B cell (primary cell): ENCODE measurements at regions not wholly inside any gene's neighbourhood (a gene's known extent, or its start where the extent isn't known, plus 50 kb on each side); places are given as distances from the start of the nearest gene placed in this dataset.

Experiments used
- ATAC-seq: fragments of 200-7000 bp; cut with Tn5 transposase; one replicate; pipeline ENCODE4 v1.10.0; 2021; ENCODE audit warnings: low read depth, mild to moderate bottlenecking, moderate number of reproducible peaks, moderate library complexity
- CTCF ChIA-PET: fragments of 350-600 bp; sonication (Branson Sonifier 250); formaldehyde crosslinking; loops from one replicate; lab custom pipeline; 2021; ENCODE audit warnings: antibody characterized with exemption, inconsistent platforms; lab: Charles Lee
- POLR2A ChIA-PET: fragments of 350-600 bp; sonication (Branson Sonifier 250); formaldehyde crosslinking; loops from one replicate; lab custom pipeline; 2021; ENCODE audit warnings: antibody characterized with exemption; lab: Charles Lee
- DNase-seq: peaks from one replicate; pipeline ENCODE4 v3.0.0; 2013
- H2AFZ ChIP-seq: 2 replicates; pipeline ENCODE4 v1.6.1; 2012; ENCODE audit warnings: mild to moderate bottlenecking, low read depth, low read length; ENCODE audit not compliant: insufficient read depth, poor library complexity, severe bottlenecking
- H3K27ac ChIP-seq, 2 donors: 1 replicate in 1 of 2; 2 replicates in 1 of 2; pipeline ENCODE4 v1.5.1; 2012 to 2013; ENCODE audit warnings: low read length in 2 of 2, mild to moderate bottlenecking in 2 of 2, moderate library complexity in 1 of 2
- H3K27me3 ChIP-seq, 4 experiments: fragments of 200-600 bp in 1 of 4; sonication (generic) in 1 of 4; replicated peaks in 1 of 4; 1 replicate in 2 of 4; 2 replicates in 2 of 4; pipeline versions ENCODE4 v1.6.1 to v1.7.0; 2013 to 2016; ENCODE audit warnings: low read length in 3 of 4, mild to moderate bottlenecking in 2 of 4, mixed read lengths in 1 of 4, moderate library complexity in 1 of 4; ENCODE audit not compliant: insufficient read depth in 4 of 4, control insufficient read depth in 3 of 4; ENCODE audit errors: control extremely low read depth in 1 of 4
- H3K36me3 ChIP-seq, 2 experiments: replicated peaks in 1 of 2; 1 replicate in 1 of 2; 2 replicates in 1 of 2; pipeline versions ENCODE4 v1.6.1 to v1.7.1; 2013; ENCODE audit warnings: low read length in 1 of 2; ENCODE audit not compliant: insufficient read depth in 2 of 2, control insufficient read depth in 1 of 2; ENCODE audit errors: control extremely low read depth in 1 of 2, extremely low read depth in 1 of 2
- H3K4me1 ChIP-seq, 2 donors: fragments of 200-600 bp in 1 of 2; sonication (generic) in 1 of 2; 1 replicate in 1 of 2; 2 replicates in 1 of 2; pipeline versions ENCODE4 v1.5.1 to v1.6.1; 2013 to 2017; ENCODE audit warnings: low read length in 2 of 2; ENCODE audit not compliant: control insufficient read depth in 2 of 2, insufficient read depth in 2 of 2
- H3K4me2 ChIP-seq: replicated peaks from 2 replicates; pipeline ENCODE3; 2012; ENCODE audit warnings: mild to moderate bottlenecking, low read depth, low read length; ENCODE audit not compliant: poor library complexity, severe bottlenecking
- H3K4me3 ChIP-seq, 5 experiments: fragments of 200-600 bp in 1 of 5; sonication (generic) in 1 of 5; 1 replicate in 3 of 5; 2 replicates in 2 of 5; pipeline versions ENCODE4 v1.5.1 to v1.7.0; 2011 to 2016; ENCODE audit warnings: low read length in 4 of 5, mild to moderate bottlenecking in 4 of 5, low read depth in 2 of 5, control low read depth in 1 of 5, moderate library complexity in 1 of 5; ENCODE audit not compliant: insufficient read depth in 1 of 5; ENCODE audit errors: control extremely low read depth in 1 of 5, extremely low read depth in 1 of 5
- H3K79me2 ChIP-seq: fragments of 200-600 bp; sonication (generic); one replicate; pipeline ENCODE4 v1.6.0; 2016; ENCODE audit warnings: low read length; ENCODE audit not compliant: control insufficient read depth, insufficient read depth
- H3K9ac ChIP-seq: fragments of 200-600 bp; sonication (generic); 2 replicates; pipeline ENCODE4 v1.6.1; 2017; ENCODE audit warnings: mild to moderate bottlenecking, low read length, moderate library complexity
- H3K9me3 ChIP-seq, 3 donors: one replicate each; pipeline versions ENCODE4 v1.6.1 to v1.7.1; 2013; ENCODE audit warnings: low read length in 2 of 3; ENCODE audit not compliant: control insufficient read depth in 2 of 3, insufficient read depth in 1 of 3; ENCODE audit errors: control extremely low read depth in 1 of 3
- H4K20me1 ChIP-seq: 2 replicates; pipeline ENCODE4 v1.6.0; 2012; ENCODE audit warnings: mild to moderate bottlenecking, low read length; ENCODE audit not compliant: insufficient read depth, control insufficient read depth, poor library complexity, severe bottlenecking
- H3K27ac Mint-ChIP-seq: one replicate; pipeline ENCODE4 v1.8.0; 2021; ENCODE audit warnings: mixed read lengths
- H3K27me3 Mint-ChIP-seq: one replicate; pipeline ENCODE4 v1.8.0; 2021; ENCODE audit warnings: mixed read lengths
- H3K4me1 Mint-ChIP-seq: one replicate; pipeline ENCODE4 v1.8.0; 2021; ENCODE audit warnings: mixed read lengths
- H3K4me3 Mint-ChIP-seq: one replicate; pipeline ENCODE4 v1.8.0; 2021; ENCODE audit warnings: mixed read lengths
- H3K9me3 Mint-ChIP-seq: one replicate; pipeline ENCODE4 v1.8.0; 2022; ENCODE audit warnings: mixed read lengths; ENCODE audit not compliant: insufficient read depth
- EZH2 ChIP-seq: IDR thresholded peaks from 2 replicates; pipeline ENCODE4 v1.6.1; 2012; ENCODE audit warnings: borderline replicate concordance, low read depth, mild to moderate bottlenecking, moderate library complexity, low read length; ENCODE audit not compliant: insufficient read depth, poor library complexity, severe bottlenecking
- WGBS: methylation state at CpG from one replicate; pipeline ENCODE4 v1.1.5; 2013; ENCODE audit warnings: missing lambda C conversion rate; ENCODE audit not compliant: insufficient coverage; 5-methylcytosine and 5-hydroxymethylcytosine counted together
- intact Hi-C: fragments of 100-400 bp; cut with micrococcal nuclease; formaldehyde crosslinking; loops from one replicate; pipeline ENCODE4 v1.10.0; 2022
- TF ChIP-seq, protein P1 (sequence below): fragments of 200-600 bp; IDR thresholded peaks from one replicate; pipeline ENCODE4 v1.8.0; 2022; ENCODE audit warnings: antibody characterized with exemption, mild to moderate bottlenecking

DNA sequence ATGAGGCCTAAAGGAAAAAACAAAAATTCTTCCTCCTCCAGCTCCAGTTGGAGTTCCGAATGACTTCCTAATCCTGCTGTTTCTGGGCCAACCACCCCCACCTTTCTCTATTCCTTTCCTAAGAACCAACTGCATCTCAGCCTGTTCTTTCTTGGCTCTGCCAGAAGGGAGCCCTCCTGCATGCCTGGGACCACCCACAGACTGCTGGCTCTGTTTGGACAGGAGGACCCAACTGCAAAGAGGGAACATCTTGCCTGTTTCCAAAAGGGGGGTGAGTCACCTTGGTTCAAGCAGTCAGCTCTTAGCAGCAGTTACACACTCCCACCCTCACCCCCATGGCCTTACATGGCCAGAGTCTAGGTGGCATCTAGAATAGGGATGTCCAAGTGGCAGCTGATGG, 116.0 kb upstream of the PRICKLE2 start:
- H2AFZ ChIP-seq, result no peak overlapping the region
- H3K4me1 ChIP-seq, result no peaks in the 10 kb centered on the region
- no peak overlapping the region for H3K4me3 ChIP-seq
- H3K36me3 ChIP-seq, result no peaks in the 10 kb centered on the region
- ATAC-seq (no peak), DNase-seq (no peak)
- intact Hi-C loops, result no loop called here
- 100% methylated on average over 1 of the region's 1 CpG for WGBS
- peaks cover 0 to 3% (median 0%) of the 10 kb centered on the region in 3 donors for H3K9me3 ChIP-seq
- H3K4me3 Mint-ChIP-seq, result no peak overlapping the region
- no peak overlapping the region for H3K4me2 ChIP-seq
- peaks cover 3% of the 10 kb centered on the region for H3K9me3 Mint-ChIP-seq
- peaks cover 3% of the 10 kb centered on the region for H3K27me3 Mint-ChIP-seq
- H3K9ac ChIP-seq, result no peak overlapping the region
- no peak overlapping the region for H3K27ac Mint-ChIP-seq
- no peaks in the 10 kb centered on the region for H3K4me1 Mint-ChIP-seq
- no peaks in the 10 kb centered on the region for H3K27me3 ChIP-seq
- no peaks in the 10 kb centered on the region for H4K20me1 ChIP-seq
- H3K79me2 ChIP-seq, result no peaks in the 10 kb centered on the region
- ChIA-PET POLR2A (no interaction called here), CTCF (no interaction called here)
- no peak overlapping the region for H3K27ac ChIP-seq
- TF ChIP-seq, protein P1, sequence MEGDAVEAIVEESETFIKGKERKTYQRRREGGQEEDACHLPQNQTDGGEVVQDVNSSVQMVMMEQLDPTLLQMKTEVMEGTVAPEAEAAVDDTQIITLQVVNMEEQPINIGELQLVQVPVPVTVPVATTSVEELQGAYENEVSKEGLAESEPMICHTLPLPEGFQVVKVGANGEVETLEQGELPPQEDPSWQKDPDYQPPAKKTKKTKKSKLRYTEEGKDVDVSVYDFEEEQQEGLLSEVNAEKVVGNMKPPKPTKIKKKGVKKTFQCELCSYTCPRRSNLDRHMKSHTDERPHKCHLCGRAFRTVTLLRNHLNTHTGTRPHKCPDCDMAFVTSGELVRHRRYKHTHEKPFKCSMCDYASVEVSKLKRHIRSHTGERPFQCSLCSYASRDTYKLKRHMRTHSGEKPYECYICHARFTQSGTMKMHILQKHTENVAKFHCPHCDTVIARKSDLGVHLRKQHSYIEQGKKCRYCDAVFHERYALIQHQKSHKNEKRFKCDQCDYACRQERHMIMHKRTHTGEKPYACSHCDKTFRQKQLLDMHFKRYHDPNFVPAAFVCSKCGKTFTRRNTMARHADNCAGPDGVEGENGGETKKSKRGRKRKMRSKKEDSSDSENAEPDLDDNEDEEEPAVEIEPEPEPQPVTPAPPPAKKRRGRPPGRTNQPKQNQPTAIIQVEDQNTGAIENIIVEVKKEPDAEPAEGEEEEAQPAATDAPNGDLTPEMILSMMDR, result no peak
- no peak for TF ChIP-seq EZH2

- H2AFZ ChIP-seq, result no peak overlapping the region
- Mint-ChIP-seq H3K4me1 (no peaks in the 10 kb centered on the region), H3K27ac (no peak overlapping the region), H3K4me3 (no peak overlapping the region), H3K27me3 (peaks cover 3% of the 10 kb centered on the region), H3K9me3 (peaks cover 3% of the 10 kb centered on the region)
- intact Hi-C loops, result no loop called here
- no peaks in the 10 kb centered on the region for H3K36me3 ChIP-seq
- no peak overlapping the region for H3K9ac ChIP-seq
- 88% methylated on average over 7 of the region's 11 CpGs for WGBS
- no peaks in the 10 kb centered on the region for H4K20me1 ChIP-seq
- H3K27ac ChIP-seq, result no peak overlapping the region
- TF ChIP-seq, protein P1, result no peak
- no peak for TF ChIP-seq EZH2
- DNase-seq (no peak), ATAC-seq (no peak)
- ChIA-PET CTCF (no interaction called here), POLR2A (no interaction called here)
- H3K9me3 ChIP-seq, result peaks cover 0 to 3% (median 0%) of the 10 kb centered on the region in 3 donors
- no peaks in the 10 kb centered on the region for H3K79me2 ChIP-seq
- H3K4me2 ChIP-seq, result no peak overlapping the region
- H3K4me1 ChIP-seq, result no peaks in the 10 kb centered on the region
- no peak overlapping the region for H3K4me3 ChIP-seq
- H3K27me3 ChIP-seq, result no peaks in the 10 kb centered on the region
These were observed 115.4 kb upstream of the PRICKLE2 start for GRCh38 chr3:64340641-64341101.
